Endothelial cell of umbilical vein (primary cell): ENCODE measurements at regions not wholly inside any gene's neighbourhood (a gene's known extent, or its start where the extent isn't known, plus 50 kb on each side); places are given as distances from the start of the nearest gene placed in this dataset.

Source experiments
- BruUV-seq: library from RNA; stranded (reverse); fragments of 400-500 nt; replicated peaks from 2 replicates; lab custom pipeline; 2021; lab: Mats Ljungman, UMichigan
- CTCF ChIA-PET: fragments of 300-600, 350-600 bp; sonication (Branson Sonifier 250); formaldehyde crosslinking; loops from one replicate; lab custom pipeline; 2021; ENCODE audit warnings: antibody characterized with exemption, inconsistent platforms; lab: Charles Lee
- POLR2A ChIA-PET: fragments of 300-600, 350-600 bp; sonication (Branson Sonifier 250); formaldehyde crosslinking; loops from one replicate; lab custom pipeline; 2021; ENCODE audit warnings: antibody characterized with exemption, inconsistent platforms; lab: Charles Lee
- DNase-seq: peaks from one replicate; pipeline ENCODE4 v3.0.0-alpha.2; 2011; ENCODE audit warnings: low read depth, low spot score
- FAIRE-seq: peaks from 2 replicates; lab custom pipeline; 2011; peaks lifted over from hg19 to GRCh38; lab: Jason Lieb, UNC
- H2AFZ ChIP-seq: 2 replicates; pipeline ENCODE4 v1.6.0; 2012; ENCODE audit warnings: low read depth, low read length, control low read depth, inconsistent platforms
- H3K27ac ChIP-seq: 2 replicates; pipeline ENCODE4 v1.5.1; 2011; ENCODE audit warnings: low read depth, mild to moderate bottlenecking, control low read depth, low read length, moderate library complexity; ENCODE audit not compliant: insufficient read depth
- H3K27me3 ChIP-seq, 2 experiments: 2 replicates each; pipeline versions ENCODE4 v1.6.0 to v1.6.1; 2011; ENCODE audit warnings: low read length in 2 of 2, mixed read lengths in 1 of 2; ENCODE audit not compliant: control insufficient read depth in 2 of 2, insufficient read depth in 2 of 2
- H3K36me3 ChIP-seq, 2 experiments: 2 replicates in 1 of 2; 3 replicates in 1 of 2; pipeline ENCODE4 v1.5.1; 2011; ENCODE audit warnings: low read length in 2 of 2, mild to moderate bottlenecking in 1 of 2, moderate library complexity in 1 of 2; ENCODE audit not compliant: control insufficient read depth in 2 of 2, insufficient read depth in 2 of 2; ENCODE audit errors: extremely low read depth in 1 of 2
- H3K4me1 ChIP-seq: 3 replicates; pipeline ENCODE4 v1.5.1; 2011; ENCODE audit warnings: mild to moderate bottlenecking, low read length; ENCODE audit not compliant: control insufficient read depth, insufficient read depth; ENCODE audit errors: extremely low read depth
- H3K4me2 ChIP-seq: 2 replicates; pipeline ENCODE4 v1.6.1; 2011; ENCODE audit warnings: low read length, control low read depth, mixed read lengths; ENCODE audit not compliant: insufficient read depth
- H3K4me3 ChIP-seq, 3 experiments: fragments of 200-600 bp in 1 of 3; sonication (generic), shearing (Covaris generic) in 1 of 3; replicated peaks in 1 of 3; 2 replicates each; pipeline ENCODE4 v1.5.1; 2011 to 2016; ENCODE audit warnings: control low read depth in 3 of 3, low read length in 3 of 3, mild to moderate bottlenecking in 2 of 3, inconsistent platforms in 1 of 3, low read depth in 1 of 3, moderate library complexity in 1 of 3; ENCODE audit not compliant: insufficient read depth in 1 of 3
- H3K79me2 ChIP-seq: 2 replicates; pipeline ENCODE4 v1.6.0; 2012; ENCODE audit warnings: low read length, inconsistent platforms; ENCODE audit not compliant: control insufficient read depth, insufficient read depth
- H3K9ac ChIP-seq: replicated peaks from 2 replicates; pipeline ENCODE3; 2011; ENCODE audit warnings: low read length, control low read depth; ENCODE audit not compliant: insufficient read depth; ENCODE audit errors: extremely low read depth
- H3K9me1 ChIP-seq: replicated peaks from 3 replicates; pipeline ENCODE4 v1.6.0; 2011; ENCODE audit warnings: mild to moderate bottlenecking, low read length; ENCODE audit not compliant: control insufficient read depth, insufficient read depth; ENCODE audit errors: extremely low read depth
- H3K9me3 ChIP-seq: replicated peaks from 2 replicates; pipeline ENCODE4 v1.5.1; 2012; ENCODE audit warnings: low read length, inconsistent platforms; ENCODE audit not compliant: control insufficient read depth, insufficient read depth
- H4K20me1 ChIP-seq: replicated peaks from 2 replicates; pipeline ENCODE3; 2011; ENCODE audit warnings: mild to moderate bottlenecking, low read length; ENCODE audit not compliant: control insufficient read depth, insufficient read depth; ENCODE audit errors: extremely low read depth
- EZH2 ChIP-seq: IDR thresholded peaks from 2 replicates; pipeline ENCODE4 v1.6.1; 2012; ENCODE audit warnings: borderline replicate concordance, low read depth, mild to moderate bottlenecking, moderate library complexity, low read length, inconsistent platforms; ENCODE audit not compliant: severe bottlenecking
- FOS ChIP-seq: IDR thresholded peaks from 2 replicates; pipeline ENCODE4 v1.6.1; 2011; ENCODE audit warnings: mild to moderate bottlenecking, low read length, moderate library complexity, borderline replicate concordance; ENCODE audit not compliant: insufficient read depth
- GATA2 ChIP-seq: IDR thresholded peaks from 2 replicates; pipeline ENCODE4 v1.7.0; 2011; ENCODE audit warnings: low read depth, mild to moderate bottlenecking, moderate library complexity, mixed read lengths, low read length; ENCODE audit not compliant: insufficient read length, insufficient read depth
- JUN ChIP-seq: IDR thresholded peaks from 2 replicates; pipeline ENCODE4 v1.6.1; 2011; ENCODE audit warnings: borderline replicate concordance, low read depth; ENCODE audit not compliant: insufficient read length, insufficient read depth
- MYC ChIP-seq: IDR thresholded peaks from one replicate; pipeline ENCODE4 v1.6.1; 2011; ENCODE audit warnings: mild to moderate bottlenecking, low read depth, low read length
- POLR2A ChIP-seq: IDR thresholded peaks from 2 replicates; pipeline ENCODE4 v1.6.1; 2012; ENCODE audit warnings: low read depth, mild to moderate bottlenecking, control low read depth, low read length
- POLR2AphosphoS5 ChIP-seq: IDR thresholded peaks from 2 replicates; pipeline ENCODE4 v1.6.1; 2012; ENCODE audit warnings: low read depth, mild to moderate bottlenecking, control low read depth, low read length, moderate library complexity; ENCODE audit not compliant: insufficient read depth
- dilution Hi-C: fragments of 300-500 bp; cut with MboI; formaldehyde crosslinking; loops from one replicate; pipeline ENCODE4 v1.15.0; 2019; ENCODE audit warnings: low sequenced_read_pairs; ENCODE audit not compliant: extremely low pct_ligation_motif_present
- intact Hi-C: fragments of 100-400 bp; cut with micrococcal nuclease; formaldehyde crosslinking; loops from one replicate; pipeline ENCODE4 v1.10.0; 2022
- TF ChIP-seq, protein P1 (sequence below), 2 donors: IDR thresholded peaks; 1 replicate in 1 of 2; 2 replicates in 1 of 2; pipeline ENCODE4 v1.5.1; 2011; ENCODE audit warnings: low read length in 2 of 2, mild to moderate bottlenecking in 2 of 2, moderate library complexity in 2 of 2, control low read depth in 1 of 2, inconsistent platforms in 1 of 2, low read depth in 1 of 2; ENCODE audit not compliant: insufficient read depth in 1 of 2; ENCODE audit errors: extremely low read depth in 1 of 2
- TF ChIP-seq, protein P2 (sequence below): IDR thresholded peaks from 2 replicates; pipeline ENCODE4 v1.6.1; 2011; ENCODE audit not compliant: insufficient read depth, insufficient read length

DNA sequence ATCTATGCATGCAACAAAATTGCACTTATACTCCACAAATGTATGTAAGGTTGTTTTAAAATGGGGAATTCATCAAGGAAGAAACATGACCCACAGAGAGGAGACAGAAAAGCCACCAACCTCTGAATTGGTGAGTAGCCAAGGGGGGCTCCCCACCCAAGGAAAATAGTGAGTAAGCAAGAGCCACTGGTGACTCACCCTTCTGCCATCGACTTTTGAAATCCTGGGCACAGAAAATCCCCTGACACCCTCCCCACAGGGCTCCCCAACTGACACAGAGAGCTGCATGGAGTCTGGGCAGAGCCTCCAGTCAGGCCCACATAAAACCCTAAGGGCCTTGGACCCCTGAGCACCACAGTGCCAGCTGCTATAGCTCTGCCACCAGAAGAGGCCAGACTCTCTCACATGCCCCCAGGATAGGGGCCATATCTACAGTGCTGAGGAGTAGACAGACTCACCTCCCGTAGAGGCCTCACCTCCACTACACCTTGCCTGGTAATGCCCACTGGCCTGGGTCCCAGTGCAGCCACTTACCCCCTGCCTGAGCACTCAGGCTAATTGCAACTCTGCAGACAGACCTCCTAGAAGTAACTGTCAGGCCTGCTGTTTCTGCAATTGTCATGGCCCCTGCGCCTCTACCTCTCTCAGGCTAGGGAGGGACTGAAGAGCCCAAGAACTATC lies 244.7 kb upstream of the WSB1 start:
- ChIA-PET CTCF (no interaction called here), POLR2A (no interaction called here)
- no peaks in the 10 kb centered on the region for H3K27me3 ChIP-seq
- no peaks in the 10 kb centered on the region for H4K20me1 ChIP-seq
- FAIRE-seq (no peak), DNase-seq (no peak)
- no peaks in the 10 kb centered on the region for H3K36me3 ChIP-seq
- H3K4me3 ChIP-seq = no peak overlapping the region
- BruUV-seq = no TSS peak
- H3K9me3 ChIP-seq = no peaks in the 10 kb centered on the region
- intact Hi-C loops (no loop called here), dilution Hi-C loops (no loop called here)
- no peaks in the 10 kb centered on the region for H3K9me1 ChIP-seq
- H3K9ac ChIP-seq = no peak overlapping the region
- H2AFZ ChIP-seq = no peak overlapping the region
- no peak for TF ChIP-seq EZH2
- H3K4me2 ChIP-seq = no peak overlapping the region
- H3K27ac ChIP-seq = no peak overlapping the region
- H3K79me2 ChIP-seq = no peaks in the 10 kb centered on the region
- H3K4me1 ChIP-seq = no peaks in the 10 kb centered on the region

DNA sequence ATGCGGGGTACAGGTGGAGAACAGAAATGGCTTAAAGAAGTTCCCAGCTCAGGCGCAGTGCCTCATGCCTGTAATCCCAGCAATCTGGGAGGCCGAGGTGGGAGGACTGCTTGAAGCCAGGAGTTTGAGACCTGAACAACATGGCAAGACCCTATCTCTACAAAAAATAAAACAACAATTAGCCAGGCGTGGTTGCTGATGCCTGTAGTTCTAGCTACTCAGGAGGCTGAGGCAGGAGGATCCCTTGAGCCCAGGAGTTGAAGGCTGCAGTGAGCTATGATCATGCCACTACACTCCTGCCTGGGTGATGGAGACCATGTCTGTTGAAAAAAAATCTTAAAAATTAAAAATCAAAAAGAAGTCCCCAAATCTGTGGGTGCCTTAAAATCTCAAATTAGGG lies 228.3 kb upstream of the WSB1 start:
- dilution Hi-C loops = no loop called here
- ChIA-PET POLR2A (interaction anchor here (0.6 kb wide), 1 partner anchor 48 kb away, joined by 3 read pairs; no protein-coding TSS in a partner anchor), CTCF (no interaction called here)
- Histone ChIP-seq H3K36me3 (no peaks in the 10 kb centered on the region), H3K4me3 (no peak overlapping the region), H3K27me3 (no peaks in the 10 kb centered on the region), H3K9me1 (no peaks in the 10 kb centered on the region), H2AFZ (no peak overlapping the region), H3K27ac (no peak overlapping the region), H3K9me3 (no peaks in the 10 kb centered on the region), H3K4me2 (no peak overlapping the region), H4K20me1 (no peaks in the 10 kb centered on the region), H3K9ac (no peak overlapping the region), H3K4me1 (no peaks in the 10 kb centered on the region), H3K79me2 (no peaks in the 10 kb centered on the region)
- BruUV-seq = no TSS peak
- TF ChIP-seq, protein P1, sequence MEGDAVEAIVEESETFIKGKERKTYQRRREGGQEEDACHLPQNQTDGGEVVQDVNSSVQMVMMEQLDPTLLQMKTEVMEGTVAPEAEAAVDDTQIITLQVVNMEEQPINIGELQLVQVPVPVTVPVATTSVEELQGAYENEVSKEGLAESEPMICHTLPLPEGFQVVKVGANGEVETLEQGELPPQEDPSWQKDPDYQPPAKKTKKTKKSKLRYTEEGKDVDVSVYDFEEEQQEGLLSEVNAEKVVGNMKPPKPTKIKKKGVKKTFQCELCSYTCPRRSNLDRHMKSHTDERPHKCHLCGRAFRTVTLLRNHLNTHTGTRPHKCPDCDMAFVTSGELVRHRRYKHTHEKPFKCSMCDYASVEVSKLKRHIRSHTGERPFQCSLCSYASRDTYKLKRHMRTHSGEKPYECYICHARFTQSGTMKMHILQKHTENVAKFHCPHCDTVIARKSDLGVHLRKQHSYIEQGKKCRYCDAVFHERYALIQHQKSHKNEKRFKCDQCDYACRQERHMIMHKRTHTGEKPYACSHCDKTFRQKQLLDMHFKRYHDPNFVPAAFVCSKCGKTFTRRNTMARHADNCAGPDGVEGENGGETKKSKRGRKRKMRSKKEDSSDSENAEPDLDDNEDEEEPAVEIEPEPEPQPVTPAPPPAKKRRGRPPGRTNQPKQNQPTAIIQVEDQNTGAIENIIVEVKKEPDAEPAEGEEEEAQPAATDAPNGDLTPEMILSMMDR (IDR thresholded peaks at IDR 0.05; ENCODE audit: extremely low read depth in 1 of 2, insufficient read depth in 1 of 2, low read depth in 1 of 2, low read length in 2 of 2) = no peak
- no peak for TF ChIP-seq EZH2
- no peak for TF ChIP-seq JUN
- no peak for TF ChIP-seq GATA2
- TF ChIP-seq, protein P2, sequence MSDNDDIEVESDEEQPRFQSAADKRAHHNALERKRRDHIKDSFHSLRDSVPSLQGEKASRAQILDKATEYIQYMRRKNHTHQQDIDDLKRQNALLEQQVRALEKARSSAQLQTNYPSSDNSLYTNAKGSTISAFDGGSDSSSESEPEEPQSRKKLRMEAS = no peak
- TF ChIP-seq FOS = no peak
- TF ChIP-seq POLR2A = no peak
- TF ChIP-seq MYC = no peak
- no peak for TF ChIP-seq POLR2AphosphoS5
- no peak for DNase-seq
- no peak for FAIRE-seq
- intact Hi-C loops = no loop called here
